ENCODE measurements at regions not wholly inside any gene's neighbourhood (a gene's known extent, or its start where the extent isn't known, plus 50 kb on each side); places are given as distances from the start of the nearest gene placed in this dataset.

DNA sequence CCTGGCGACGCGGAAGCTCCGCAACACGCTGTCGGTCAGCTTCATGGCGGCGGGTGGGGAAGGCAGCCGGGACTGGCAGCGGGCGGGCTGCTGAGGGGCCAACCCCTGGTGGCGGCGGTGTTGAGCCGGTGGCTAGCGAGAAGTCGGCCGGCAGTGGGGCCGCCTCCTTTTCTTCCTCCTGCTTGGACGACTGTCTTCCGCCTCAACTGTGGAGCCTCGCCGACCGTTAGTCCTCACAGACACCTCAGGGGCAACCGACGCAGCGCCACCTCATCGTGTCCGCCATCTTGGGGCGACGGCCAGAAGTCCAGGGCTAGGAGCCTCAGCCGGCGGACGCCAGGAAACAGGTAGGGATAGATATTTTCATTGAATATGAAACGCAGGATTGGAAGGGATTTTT lies 875.1 kb downstream of the NSUN3 start (continued):
- TF ChIP-seq, protein P1, sequence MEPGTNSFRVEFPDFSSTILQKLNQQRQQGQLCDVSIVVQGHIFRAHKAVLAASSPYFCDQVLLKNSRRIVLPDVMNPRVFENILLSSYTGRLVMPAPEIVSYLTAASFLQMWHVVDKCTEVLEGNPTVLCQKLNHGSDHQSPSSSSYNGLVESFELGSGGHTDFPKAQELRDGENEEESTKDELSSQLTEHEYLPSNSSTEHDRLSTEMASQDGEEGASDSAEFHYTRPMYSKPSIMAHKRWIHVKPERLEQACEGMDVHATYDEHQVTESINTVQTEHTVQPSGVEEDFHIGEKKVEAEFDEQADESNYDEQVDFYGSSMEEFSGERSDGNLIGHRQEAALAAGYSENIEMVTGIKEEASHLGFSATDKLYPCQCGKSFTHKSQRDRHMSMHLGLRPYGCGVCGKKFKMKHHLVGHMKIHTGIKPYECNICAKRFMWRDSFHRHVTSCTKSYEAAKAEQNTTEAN (CRISPR knock-in tag; IDR thresholded peaks at IDR 0.05): no peak
- TF ChIP-seq SOX15 (CRISPR knock-in tag; IDR thresholded peaks at IDR 0.05) (no peak), ZNF219 (CRISPR knock-in tag; IDR thresholded peaks at IDR 0.05; ENCODE audit: borderline replicate concordance) (no peak)
- TF ChIP-seq, protein P2, sequence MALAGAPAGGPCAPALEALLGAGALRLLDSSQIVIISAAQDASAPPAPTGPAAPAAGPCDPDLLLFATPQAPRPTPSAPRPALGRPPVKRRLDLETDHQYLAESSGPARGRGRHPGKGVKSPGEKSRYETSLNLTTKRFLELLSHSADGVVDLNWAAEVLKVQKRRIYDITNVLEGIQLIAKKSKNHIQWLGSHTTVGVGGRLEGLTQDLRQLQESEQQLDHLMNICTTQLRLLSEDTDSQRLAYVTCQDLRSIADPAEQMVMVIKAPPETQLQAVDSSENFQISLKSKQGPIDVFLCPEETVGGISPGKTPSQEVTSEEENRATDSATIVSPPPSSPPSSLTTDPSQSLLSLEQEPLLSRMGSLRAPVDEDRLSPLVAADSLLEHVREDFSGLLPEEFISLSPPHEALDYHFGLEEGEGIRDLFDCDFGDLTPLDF (CRISPR knock-in tag; IDR thresholded peaks at IDR 0.05): no peak

DNA sequence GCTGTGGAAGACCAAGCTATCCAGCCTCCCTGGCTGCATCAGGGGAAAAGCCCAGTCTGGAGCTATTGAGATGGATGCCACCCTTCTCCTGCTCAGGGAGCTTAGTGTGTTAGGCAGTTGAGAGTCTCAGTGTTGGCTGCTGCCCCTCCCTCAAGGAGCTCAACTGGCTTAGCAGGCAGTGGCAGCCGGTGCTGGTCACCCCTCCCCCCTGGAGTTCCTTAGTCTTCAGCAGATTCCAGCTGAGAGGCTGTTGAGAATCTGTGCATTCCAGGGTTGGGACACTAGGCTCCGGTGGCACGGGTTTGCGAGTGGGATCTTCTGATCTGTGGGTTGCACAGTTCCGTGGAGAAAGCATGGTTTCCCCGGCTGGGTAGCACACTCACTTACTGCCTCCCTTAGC lies 883.8 kb downstream of the NSUN3 start:
- ChIA-PET POLR2A (no interaction called here), CTCF (no interaction called here)
- Mint-ChIP-seq H3K9me3 (peaks cover 42% of the 10 kb centered on the region), H3K4me1 (no peaks in the 10 kb centered on the region), H3K4me3 (no peak overlapping the region), H3K27ac (no peak overlapping the region), H3K27me3 (ENCODE audit: low read depth) (no peaks in the 10 kb centered on the region), H3K36me3 (no peaks in the 10 kb centered on the region)
- DNase-seq (ENCODE audit: low spot score) (no peak), ATAC-seq (no peak)
- TF ChIP-seq, protein P3, sequence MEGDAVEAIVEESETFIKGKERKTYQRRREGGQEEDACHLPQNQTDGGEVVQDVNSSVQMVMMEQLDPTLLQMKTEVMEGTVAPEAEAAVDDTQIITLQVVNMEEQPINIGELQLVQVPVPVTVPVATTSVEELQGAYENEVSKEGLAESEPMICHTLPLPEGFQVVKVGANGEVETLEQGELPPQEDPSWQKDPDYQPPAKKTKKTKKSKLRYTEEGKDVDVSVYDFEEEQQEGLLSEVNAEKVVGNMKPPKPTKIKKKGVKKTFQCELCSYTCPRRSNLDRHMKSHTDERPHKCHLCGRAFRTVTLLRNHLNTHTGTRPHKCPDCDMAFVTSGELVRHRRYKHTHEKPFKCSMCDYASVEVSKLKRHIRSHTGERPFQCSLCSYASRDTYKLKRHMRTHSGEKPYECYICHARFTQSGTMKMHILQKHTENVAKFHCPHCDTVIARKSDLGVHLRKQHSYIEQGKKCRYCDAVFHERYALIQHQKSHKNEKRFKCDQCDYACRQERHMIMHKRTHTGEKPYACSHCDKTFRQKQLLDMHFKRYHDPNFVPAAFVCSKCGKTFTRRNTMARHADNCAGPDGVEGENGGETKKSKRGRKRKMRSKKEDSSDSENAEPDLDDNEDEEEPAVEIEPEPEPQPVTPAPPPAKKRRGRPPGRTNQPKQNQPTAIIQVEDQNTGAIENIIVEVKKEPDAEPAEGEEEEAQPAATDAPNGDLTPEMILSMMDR (IDR thresholded peaks at IDR 0.05): no peak
- TF ChIP-seq ZNF671 (CRISPR knock-in tag; IDR thresholded peaks at IDR 0.05) (no peak), RELA (CRISPR knock-in tag; IDR thresholded peaks at IDR 0.05; ENCODE audit: borderline replicate concordance) (no peak), SMAD3 (CRISPR knock-in tag; IDR thresholded peaks at IDR 0.05; ENCODE audit: borderline replicate concordance) (no peak), PRRX2 (CRISPR knock-in tag; IDR thresholded peaks at IDR 0.05) (no peak), FOXJ3 (CRISPR knock-in tag; IDR thresholded peaks at IDR 0.05; ENCODE audit: borderline replicate concordance) (no peak), ZNF121 (CRISPR knock-in tag; IDR thresholded peaks at IDR 0.05) (no peak)
- TF ChIP-seq, protein P4, sequence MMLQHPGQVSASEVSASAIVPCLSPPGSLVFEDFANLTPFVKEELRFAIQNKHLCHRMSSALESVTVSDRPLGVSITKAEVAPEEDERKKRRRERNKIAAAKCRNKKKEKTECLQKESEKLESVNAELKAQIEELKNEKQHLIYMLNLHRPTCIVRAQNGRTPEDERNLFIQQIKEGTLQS (CRISPR knock-in tag; conservative IDR thresholded peaks at IDR 0.05): no peak
- TF ChIP-seq, protein P5, sequence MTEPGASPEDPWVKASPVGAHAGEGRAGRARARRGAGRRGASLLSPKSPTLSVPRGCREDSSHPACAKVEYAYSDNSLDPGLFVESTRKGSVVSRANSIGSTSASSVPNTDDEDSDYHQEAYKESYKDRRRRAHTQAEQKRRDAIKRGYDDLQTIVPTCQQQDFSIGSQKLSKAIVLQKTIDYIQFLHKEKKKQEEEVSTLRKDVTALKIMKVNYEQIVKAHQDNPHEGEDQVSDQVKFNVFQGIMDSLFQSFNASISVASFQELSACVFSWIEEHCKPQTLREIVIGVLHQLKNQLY (CRISPR knock-in tag; IDR thresholded peaks at IDR 0.05): no peak

DNA sequence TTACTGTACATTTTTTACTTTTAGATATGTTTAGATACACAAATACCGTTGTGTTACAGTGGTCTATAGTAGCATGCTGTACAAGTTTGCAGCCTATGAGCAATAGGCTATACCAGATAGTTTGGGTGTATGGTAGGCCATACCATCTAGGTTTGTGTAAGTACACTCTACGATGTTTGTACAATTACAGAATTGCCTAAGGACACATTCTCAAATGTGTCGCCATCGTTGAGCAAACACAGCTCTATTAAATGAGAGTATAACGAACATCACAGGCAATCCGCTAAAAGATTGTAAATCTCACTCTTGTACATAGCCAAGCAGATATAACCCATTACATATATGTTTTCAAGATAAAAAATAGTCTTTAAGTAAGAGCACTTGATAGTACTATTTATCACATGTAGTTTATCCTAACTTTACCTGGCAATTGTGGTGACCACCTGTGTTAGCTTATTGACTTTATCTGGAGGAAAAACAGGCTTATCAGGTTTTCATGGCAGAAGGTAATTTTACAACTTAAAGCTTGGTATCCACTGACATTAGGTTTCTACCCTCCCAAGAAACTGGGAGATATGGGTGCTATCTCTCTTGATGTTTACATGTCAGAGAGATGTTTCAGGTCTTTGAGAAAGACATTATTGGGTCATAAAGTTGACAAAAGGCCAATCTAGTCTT lies 898.7 kb downstream of the NSUN3 start:
- ChIA-PET POLR2A (no interaction called here), CTCF (no interaction called here)
- Mint-ChIP-seq H3K4me1 (peaks cover 15% of the 10 kb centered on the region), H3K9me3 (0 out of 2 replicates have a peak, but pooled peaks cover 3% of the 10 kb centered on the region), H3K36me3 (no peaks in the 10 kb centered on the region), H3K27ac (no peak overlapping the region), H3K27me3 (ENCODE audit: low read depth) (no peaks in the 10 kb centered on the region), H3K4me3 (no peak overlapping the region)
- ATAC-seq (no peak), DNase-seq (ENCODE audit: low spot score) (no peak)
- TF ChIP-seq ESRRA (CRISPR knock-in tag; IDR thresholded peaks at IDR 0.05; ENCODE audit: borderline replicate concordance): no peak
- TF ChIP-seq ZNF396 (CRISPR knock-in tag; IDR thresholded peaks at IDR 0.05; ENCODE audit: borderline replicate concordance): no peak
- TF ChIP-seq GRHL2 (CRISPR knock-in tag; IDR thresholded peaks at IDR 0.05; ENCODE audit: insufficient replicate concordance, severe bottlenecking): no peak
- TF ChIP-seq, protein P1 (CRISPR knock-in tag; IDR thresholded peaks at IDR 0.05): no peak
- no peak for TF ChIP-seq RELA (CRISPR knock-in tag; IDR thresholded peaks at IDR 0.05; ENCODE audit: borderline replicate concordance)
- TF ChIP-seq, protein P6, sequence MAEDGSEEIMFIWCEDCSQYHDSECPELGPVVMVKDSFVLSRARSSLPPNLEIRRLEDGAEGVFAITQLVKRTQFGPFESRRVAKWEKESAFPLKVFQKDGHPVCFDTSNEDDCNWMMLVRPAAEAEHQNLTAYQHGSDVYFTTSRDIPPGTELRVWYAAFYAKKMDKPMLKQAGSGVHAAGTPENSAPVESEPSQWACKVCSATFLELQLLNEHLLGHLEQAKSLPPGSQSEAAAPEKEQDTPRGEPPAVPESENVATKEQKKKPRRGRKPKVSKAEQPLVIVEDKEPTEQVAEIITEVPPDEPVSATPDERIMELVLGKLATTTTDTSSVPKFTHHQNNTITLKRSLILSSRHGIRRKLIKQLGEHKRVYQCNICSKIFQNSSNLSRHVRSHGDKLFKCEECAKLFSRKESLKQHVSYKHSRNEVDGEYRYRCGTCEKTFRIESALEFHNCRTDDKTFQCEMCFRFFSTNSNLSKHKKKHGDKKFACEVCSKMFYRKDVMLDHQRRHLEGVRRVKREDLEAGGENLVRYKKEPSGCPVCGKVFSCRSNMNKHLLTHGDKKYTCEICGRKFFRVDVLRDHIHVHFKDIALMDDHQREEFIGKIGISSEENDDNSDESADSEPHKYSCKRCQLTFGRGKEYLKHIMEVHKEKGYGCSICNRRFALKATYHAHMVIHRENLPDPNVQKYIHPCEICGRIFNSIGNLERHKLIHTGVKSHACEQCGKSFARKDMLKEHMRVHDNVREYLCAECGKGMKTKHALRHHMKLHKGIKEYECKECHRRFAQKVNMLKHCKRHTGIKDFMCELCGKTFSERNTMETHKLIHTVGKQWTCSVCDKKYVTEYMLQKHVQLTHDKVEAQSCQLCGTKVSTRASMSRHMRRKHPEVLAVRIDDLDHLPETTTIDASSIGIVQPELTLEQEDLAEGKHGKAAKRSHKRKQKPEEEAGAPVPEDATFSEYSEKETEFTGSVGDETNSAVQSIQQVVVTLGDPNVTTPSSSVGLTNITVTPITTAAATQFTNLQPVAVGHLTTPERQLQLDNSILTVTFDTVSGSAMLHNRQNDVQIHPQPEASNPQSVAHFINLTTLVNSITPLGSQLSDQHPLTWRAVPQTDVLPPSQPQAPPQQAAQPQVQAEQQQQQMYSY (CRISPR knock-in tag; IDR thresholded peaks at IDR 0.05): no peak
- TF ChIP-seq, protein P7, sequence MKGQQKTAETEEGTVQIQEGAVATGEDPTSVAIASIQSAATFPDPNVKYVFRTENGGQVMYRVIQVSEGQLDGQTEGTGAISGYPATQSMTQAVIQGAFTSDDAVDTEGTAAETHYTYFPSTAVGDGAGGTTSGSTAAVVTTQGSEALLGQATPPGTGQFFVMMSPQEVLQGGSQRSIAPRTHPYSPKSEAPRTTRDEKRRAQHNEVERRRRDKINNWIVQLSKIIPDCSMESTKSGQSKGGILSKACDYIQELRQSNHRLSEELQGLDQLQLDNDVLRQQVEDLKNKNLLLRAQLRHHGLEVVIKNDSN (CRISPR knock-in tag; IDR thresholded peaks at IDR 0.05): no peak
- TF ChIP-seq, protein P4 (CRISPR knock-in tag; conservative IDR thresholded peaks at IDR 0.05): no peak
- no peak for TF ChIP-seq ZNF138 (CRISPR knock-in tag; conservative IDR thresholded peaks at IDR 0.05)
- TF ChIP-seq ZNF671 (CRISPR knock-in tag; IDR thresholded peaks at IDR 0.05): no peak

All from WTC11 (cell line).